Stimulated activated CD8-positive, alpha-beta memory T cell treated with anti-CD3 and anti-CD28 coated beads, Interleukin-4, amount 100 ng/mL, for 48 hours (primary cell): ENCODE measurements at regions not wholly inside any gene's neighbourhood (a gene's known extent, or its start where the extent isn't known, plus 50 kb on each side); places are given as distances from the start of the nearest gene placed in this dataset.

Experiments used
- DNase-seq: peaks from one replicate; pipeline ENCODE4 v3.0.0-alpha.2; 2020

DNA sequence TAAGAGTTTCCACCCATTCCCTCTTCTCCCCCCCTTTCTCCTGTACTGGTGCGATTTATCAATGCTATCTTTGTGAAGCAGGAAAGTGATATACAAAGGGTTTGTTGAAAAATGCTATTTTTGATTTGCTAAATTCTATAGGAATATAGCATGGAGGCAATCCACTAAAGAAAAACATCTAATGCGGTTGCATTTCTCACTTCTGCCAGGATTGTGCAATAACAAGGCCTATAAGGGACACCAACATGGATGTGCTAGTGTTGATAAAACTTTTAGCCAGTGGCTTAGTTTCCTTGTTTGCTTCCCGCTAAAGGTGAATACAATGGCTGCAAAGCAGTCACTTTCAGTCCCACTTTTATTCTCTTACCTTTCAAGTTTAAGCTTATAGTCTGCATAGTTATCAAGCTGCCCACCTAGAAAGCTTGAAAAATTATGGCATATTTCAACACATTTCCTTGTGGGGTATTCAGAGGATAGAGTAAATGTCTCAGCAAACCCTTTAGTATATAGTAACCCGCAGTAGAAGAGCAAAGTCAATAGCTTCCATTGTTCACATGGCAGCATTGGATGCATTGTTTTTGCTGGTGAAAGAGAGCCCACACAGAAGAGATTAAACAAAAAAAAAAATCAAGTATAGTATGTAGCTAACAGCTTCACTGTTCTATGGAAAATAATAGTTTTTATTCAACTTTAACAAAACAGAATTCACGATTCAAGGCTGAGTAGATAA, 674.6 kb upstream of the SEMA6A start:
- no peak for DNase-seq

DNA sequence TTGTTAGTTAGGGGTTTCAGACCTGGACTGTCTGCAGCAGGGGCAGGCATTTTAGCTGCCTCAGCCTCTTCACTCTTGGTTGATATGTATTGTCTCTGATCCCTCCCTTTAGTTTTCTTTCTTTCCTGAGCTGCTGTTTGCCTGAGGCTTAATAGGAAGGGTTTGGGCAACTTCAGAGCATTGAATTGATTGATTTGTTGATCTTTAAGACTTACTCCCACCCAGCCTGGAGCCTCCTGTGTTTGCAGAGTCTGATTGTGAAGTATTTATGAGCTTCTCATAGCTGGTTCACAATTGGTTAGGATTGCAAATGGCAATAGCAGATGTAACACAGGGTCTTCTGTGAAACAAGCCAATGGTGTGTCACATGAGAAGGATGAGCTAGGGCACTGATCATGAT, 671.8 kb upstream of the SEMA6A start:
- no peak for DNase-seq

DNA sequence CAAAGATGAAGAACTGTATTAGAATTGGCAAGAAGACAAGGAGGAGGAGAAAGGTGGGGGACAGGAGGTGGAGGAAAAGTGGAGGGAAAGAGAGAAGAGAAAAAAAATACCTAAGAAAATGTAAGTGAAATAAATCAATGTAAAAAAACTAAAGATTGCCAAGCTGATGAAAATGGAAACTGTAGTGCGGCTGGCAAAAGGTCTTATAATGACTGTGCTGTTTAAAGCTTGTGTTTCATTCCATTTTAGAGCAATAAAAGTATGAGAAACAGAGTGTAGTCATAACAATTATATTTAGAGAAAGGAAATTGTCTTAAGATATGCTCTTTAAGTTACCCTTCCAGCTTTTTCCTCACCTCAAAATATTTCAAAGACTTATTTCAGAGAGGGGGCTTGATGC, 670.5 kb upstream of the SEMA6A start:
- no peak for DNase-seq

DNA sequence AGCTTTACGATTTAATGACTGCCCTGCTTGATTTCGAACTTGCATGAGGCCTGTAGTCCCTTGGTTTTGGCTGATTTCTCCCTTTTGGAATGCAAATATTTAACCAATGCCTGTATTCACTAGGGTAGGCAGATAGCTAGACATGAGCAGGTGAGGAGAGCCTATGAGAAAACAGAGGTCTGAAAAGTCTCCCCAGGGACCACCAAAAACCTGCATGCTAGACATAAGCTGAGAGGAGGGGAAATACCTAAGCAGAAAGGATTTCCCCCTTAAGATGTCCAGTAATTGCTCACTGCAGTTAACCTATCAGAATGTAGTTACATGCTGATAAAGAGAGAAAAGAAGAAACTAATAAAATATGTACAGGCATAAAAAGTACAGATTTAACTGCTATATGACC, 667.4 kb upstream of the SEMA6A start:
- no peak for DNase-seq

DNA sequence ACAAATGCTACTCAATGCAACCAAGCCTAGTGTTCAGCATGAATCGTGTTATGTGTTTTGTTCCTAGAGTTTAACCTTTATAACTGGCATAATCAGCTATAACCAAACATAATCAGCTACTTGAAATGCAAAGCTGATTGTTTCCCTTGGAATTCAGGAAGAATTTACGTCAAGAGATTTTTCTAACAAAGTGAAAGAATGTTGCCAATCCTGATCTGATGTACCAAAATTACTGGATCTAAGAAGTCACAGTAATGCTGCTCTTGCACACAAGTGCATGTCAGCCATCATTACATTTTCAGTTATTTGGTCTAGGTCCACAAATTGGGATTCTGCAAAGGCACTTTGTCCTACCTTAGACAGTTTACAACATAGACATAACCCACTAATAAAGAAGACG, 662.3 kb upstream of the SEMA6A start:
- DNase-seq = no peak

DNA sequence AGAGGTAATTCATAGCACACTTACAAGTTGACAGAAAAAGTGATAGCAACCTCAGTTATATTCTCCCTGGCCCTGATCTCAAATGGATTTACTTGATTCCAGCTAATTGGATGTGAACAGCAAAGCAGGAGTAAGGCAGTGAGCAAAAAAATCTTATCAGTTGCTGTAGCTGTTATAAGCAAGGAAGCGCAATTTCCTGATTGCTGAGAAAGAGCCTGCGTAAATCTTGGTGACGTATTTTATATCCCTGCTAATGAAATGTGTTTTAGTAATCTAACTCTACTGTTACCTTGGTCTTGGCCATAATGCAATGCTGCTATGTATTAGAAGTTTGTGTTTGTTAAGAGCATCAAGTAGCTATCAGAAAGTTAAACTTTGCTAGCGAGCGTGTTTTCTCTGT, 661.2 kb upstream of the SEMA6A start:
- no peak for DNase-seq

DNA sequence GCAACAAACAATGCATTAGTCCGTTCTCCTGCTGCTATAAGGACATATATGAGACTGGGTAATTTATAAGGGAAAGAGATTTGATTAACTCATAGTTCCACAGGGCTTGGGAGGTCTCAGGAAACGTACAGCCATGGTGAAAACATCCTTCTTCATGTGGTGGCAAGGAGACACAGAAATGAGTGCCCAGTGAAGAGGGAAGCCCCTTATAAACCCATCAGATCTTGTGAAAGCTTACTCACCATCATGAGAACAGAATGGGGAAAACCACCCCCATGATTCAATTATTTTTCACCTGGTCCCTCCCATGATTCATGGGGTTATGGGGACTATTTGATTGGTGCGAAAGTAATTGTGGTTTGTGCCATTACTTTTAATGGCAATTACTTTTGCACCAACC, 655.8 kb upstream of the SEMA6A start:
- DNase-seq = no peak

DNA sequence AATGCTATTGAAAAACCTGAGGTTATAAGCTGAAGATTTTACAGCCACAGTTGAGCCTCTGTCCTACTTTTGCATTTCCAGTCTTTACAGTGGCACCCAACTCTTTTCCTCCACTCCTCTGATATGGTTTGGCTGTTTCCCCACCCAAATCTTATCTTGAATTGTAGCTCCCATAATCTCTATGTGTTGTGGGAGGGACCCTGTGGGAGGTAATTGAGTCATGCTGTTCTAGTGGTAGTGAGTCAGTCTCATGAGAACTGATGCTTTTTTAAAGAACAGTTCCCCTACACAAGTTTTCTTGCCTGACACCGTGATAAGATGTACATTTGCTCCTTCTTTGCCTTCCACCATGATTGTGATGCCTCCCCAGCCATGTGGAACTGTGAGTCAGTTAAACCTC, 646.1 kb upstream of the SEMA6A start:
- DNase-seq = no peak

DNA sequence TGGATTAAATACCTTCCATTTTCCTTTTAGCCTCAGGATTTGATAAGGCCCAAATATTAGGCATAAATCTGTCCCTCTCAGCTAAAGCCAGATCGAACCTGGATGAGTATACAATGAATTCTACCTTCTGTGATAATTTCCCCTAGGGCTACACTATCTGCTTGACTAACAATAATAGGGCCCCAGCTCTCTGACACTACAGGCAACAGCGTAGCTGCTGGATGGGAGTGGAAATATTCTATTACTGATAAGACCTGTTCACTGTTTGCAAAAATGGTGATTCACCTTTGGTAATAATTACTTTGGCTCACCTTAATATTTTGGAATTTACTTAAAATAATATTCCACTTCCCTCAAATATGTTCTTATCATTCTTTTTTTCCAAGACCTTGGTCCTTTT, 644.2 kb upstream of the SEMA6A start:
- DNase-seq = no peak

DNA sequence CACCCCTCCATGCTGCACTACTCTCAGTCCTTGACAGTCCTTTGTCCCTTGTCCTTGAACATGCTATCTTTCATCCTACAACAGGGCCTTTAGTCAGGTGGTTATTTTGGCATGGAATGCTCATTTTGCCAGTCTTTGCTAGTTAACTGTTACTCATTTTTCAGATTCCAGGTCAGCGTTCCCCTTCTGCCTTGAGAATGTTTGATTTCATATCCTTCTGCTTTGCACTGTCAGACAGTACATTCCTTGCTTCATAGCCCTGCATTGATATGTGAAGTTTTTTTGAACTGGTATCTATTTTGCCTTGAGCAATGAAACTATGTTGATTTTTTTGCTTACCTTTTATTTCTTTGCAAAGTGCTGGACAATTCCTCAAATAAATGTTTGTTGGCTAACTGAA, 638.2 kb upstream of the SEMA6A start:
- no peak for DNase-seq

DNA sequence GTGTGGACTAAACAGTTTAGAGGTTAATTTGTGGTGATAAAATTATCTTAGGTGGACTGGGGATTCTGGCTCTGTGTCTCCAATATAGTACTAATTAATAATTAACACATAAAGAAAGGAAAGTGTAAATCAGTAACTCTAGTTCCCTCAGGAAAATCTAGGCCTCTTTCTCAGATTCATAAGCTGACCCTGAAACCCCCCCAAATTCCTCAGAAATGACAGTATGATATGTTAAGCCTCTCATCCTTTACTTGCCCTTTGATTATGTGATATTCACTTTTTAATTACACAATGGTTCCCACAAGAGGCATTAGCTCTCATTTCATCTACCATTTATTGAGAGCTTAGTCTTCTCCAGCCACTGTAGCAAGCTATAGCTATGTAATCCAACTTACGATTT, 636.2 kb upstream of the SEMA6A start:
- no peak for DNase-seq

DNA sequence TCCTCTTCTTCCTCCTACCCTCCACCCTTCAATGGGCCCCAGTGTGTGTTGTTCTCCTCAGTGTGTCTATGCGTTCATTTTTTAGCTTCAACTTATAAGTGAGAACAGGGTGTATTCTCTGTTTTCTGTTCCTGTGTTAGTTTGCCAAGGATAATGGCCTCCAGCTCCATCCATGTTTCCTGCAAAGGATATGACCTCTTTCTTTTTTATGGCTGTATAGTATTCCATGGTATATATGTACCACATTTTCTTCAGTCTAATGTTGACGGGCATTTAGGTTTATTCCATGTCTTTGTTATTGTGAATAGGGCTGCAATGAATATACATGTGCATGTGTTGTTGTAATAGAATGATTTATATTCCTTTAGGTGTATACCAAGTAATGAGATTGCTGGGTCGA, 634.9 kb upstream of the SEMA6A start:
- DNase-seq = no peak

DNA sequence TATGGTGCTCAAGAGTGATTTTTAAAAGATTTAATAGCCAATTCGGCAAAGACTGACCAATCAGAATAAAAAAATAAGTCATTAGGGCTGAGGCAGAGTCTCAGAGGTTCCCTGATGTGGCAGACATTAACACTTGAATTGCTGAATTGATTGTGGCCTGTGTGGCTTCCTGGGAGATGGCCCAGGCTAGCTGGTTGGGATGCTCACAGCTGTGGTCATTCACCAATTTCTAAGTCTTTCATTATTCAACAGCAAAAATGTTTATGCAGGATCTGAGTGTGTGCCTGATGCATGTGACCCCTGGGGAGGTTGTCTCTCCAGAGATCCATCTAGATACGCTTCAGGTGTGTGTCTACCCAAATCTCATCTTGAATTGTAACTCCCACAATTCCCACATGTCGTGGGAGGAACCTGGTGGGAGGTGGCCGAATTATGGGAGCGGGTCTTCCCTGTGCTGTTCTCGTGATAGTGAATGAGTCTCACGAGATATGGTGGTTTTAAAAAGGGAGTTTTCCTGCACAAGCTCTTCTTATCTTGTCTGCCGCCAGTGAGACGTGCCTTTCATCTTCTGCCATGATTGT, 632.6 kb upstream of the SEMA6A start:
- no peak for DNase-seq

DNA sequence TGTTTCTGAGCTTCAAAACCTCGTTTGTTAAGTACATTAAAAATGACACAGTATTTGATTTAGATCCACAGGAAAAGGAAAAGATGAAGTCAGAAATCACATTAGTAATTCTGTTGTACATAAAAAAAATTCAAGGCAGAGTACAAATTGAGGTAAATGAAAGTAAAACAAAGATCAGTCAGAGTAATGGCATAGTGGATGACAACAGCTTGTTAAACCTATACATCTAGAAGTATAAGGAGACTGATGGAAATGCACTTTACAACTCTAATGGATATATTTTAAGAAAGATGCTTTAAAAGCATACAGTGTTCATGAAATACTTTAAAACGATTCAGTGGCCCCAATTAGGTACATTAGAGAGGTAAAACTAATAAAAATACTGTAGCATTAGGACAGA, 631.3 kb upstream of the SEMA6A start:
- DNase-seq = no peak

DNA sequence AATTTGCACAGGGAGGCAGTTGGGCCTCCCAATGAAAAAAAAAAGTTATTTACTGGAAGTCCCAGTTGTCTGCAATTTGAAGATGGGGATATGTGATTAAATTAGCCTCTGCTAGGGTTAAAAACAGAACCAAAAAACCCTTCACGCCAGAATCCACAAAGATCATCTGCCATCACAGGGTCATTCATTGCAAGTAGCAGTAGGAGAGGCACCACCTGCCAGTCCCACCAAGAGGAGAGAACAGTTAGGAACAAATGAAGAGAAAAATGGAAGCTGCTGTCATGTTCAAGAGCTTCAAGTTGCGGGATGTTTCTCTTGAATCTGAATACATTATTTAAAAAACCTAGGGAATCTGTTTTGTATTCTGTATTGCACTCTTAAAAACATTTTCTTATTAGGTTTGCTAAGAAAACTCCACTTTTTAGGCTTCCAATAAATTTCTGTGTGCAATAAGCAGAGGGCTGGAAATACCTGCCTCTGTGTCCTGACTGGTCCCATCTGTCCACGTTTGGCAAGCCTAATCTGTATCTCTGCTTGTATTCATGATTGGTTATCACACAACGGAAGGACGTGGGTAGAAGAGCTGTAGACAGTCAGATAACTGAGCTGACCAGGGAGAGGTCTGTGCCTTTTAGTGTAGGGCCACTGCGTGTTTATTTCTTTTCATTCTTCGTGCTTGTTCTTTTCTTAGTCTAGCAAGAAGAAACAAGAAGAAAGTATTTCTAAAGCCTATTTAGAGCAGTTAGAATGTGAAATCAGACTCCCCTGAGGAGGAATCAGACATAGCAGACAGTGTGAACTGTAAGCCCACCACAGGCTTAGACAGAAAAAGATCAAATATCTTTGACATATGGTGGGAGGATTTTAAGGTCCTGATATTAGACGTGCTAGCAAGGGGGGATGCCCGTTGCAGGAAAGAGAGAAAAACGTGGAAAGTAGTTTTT, 630.6 kb upstream of the SEMA6A start:
- no peak for DNase-seq

DNA sequence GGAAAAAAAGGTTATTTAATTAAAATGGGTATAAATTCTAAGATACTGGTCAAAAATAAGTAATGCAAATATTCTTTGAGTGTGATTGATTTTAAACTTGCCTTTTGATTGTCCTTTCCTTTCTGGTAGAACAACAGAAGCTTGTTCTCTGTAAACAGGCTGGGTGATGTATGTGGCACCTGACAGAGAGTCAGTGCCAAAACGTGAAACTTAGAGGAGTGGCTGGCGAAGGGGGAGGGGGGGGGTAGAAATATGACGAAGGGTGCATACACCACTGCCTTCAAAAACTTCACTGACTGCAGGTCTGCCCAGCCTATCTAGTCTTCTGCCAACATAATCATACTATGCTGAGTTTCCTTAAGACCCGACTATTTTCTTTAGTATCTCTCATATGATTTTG, 629.8 kb upstream of the SEMA6A start:
- DNase-seq = no peak

DNA sequence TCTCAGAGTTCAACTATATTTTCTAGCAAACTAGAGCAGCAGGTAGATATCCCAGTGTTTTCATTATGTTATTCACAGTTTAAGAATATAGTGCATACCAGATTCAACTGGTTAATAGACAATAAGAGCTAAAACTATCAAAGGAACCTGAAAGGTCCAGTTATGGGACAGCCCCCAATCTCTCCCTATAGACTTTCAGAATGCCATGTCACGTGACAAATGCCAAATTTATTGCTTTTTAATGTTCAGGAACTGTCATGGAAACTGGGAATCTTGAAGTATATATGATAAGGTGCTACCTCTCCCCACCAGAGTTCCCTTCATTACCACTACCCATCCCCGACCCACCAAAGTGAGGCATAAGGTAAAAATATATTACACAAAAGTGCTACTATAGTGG, 629.0 kb upstream of the SEMA6A start:
- no peak for DNase-seq

DNA sequence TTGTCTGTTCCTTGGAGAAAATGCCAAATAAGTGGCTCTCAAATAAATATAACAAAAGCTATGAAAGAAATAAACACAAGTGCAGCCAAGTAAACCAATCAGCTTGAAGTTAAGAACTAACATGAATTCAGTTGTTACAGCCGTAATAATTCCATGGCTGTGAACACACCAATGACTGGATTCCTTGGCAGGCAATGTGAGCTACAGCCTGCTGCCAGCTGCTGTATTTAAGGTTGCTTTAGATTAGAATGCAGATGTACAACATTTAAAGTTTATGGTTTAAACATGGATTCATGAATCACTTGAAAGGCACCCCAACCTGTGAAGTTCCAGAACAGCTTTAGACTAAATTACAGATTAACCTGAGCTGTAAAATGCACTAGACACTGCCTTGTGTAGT, 626.4 kb upstream of the SEMA6A start:
- DNase-seq = no peak

DNA sequence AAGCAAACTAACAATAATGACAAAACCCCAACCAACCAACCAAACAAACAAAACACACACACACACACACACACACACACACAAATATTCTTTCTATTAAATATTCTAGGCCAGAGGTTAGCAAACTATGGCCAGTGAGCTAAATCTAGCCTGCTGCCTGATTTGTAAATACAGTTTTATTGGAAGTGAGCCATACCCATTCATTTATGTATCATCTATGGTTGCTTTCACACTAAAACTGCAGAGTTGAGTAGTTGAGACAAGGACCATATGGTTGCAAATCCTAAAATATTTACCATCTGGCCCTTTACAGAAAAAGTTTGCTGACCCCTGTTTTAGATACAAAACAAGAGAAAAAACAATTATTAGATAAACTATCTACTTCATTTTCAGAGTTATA, 620.5 kb upstream of the SEMA6A start:
- no peak for DNase-seq

DNA sequence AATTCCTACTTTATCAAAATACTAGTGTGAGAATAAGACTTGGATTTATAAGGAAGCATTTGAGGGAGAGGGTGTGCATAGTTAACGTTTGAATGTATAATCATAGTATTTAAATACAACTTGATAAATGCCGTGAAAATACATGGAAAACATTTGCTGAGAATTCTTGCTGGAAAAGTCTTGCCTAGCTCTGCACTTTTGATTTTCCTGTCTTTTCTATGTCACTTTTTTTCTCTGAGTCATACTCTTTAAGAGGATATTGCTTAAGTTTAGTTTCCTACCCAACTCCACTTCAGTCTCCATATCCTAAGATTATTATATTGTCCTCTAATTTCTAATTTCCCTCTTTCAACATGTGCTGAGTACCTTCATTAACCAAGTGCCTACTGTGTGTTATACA, 616.6 kb upstream of the SEMA6A start:
- DNase-seq = no peak

DNA sequence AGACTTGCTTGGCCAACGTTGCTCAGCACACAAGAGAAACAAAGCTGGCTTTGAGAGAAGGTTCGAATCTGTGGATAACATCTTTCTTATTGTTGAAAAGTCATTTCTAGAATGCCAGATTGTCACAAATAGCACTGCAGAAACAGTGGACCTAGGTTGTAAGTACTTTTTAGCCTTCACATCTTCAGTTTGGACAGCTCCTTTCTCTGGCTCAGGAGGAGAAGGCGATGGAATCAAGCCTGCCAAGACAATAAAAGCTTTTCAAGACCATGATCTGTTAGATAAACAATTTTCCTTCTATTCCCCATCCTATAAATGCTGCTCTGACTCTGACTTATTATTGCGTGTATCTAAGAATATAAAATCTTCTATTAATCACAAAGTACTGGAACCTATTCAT, 615.2 kb upstream of the SEMA6A start:
- no peak for DNase-seq

DNA sequence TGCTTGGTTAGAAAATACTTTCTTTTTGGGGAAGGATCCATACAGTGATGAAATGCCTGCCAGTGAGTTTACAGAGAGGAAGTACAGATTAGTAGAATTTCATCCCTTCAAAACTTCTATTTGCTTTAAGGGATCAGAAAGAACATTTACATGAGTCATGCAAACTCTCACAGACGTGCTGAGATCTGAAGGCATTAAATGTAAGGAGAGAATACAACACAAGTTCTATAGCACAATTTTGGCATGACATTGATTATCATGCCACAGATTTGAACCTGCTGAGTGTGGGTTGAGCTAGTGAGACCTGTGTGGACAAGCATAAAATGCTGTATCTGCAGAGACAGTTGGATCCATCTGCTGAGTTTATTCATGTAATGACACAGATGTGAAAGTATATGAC, 613.6 kb upstream of the SEMA6A start:
- no peak for DNase-seq

DNA sequence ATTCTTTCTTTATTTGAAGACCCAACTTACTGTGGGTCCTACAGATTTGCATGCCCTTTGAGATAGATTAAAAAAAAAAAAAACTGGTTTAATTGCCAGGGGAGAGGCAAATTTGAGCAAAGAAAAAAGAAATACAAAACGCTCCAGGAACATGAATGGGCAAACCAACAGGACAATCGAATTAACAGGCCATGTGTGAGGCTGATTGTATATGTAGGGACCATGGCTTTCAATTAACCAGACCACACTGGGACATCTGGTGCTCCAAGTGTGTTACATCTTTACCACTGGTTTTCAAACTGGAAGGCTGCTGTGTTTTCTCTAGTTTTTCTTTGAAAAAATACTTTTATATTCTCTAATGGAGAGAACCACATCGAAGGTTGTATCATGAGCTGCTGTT, 612.1 kb upstream of the SEMA6A start:
- DNase-seq = no peak

DNA sequence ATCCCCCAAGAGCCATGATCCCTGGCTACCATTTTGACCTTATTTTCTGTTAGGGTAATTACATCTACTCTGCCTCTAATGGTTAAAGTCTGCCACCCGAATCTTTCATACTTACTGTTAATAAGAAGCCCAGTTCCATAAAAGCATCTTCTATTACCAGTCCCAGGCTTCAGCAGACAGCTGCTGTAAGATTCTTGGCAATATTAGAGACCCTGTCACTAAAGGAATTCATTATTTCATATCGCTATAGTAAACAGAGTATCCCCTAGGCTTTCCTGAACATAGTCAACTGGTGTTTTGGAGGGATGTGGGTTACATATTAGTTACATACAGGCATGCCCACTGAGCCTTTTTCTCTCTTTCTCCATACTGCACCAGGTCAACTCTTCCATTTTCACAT, 608.7 kb upstream of the SEMA6A start:
- no peak for DNase-seq
